HepG2 (cell line): ENCODE measurements at regions not wholly inside any gene's neighbourhood (a gene's known extent, or its start where the extent isn't known, plus 50 kb on each side); places are given as distances from the start of the nearest gene placed in this dataset.

Experiments
- CBX1 ChIP-seq: IDR thresholded peaks from one replicate; pipeline ENCODE4 v1.6.1; 2016; ENCODE audit warnings: antibody characterized with exemption, low read depth
- GTF3A ChIP-seq: sonication (generic); formaldehyde crosslinking; conservative IDR thresholded peaks from 2 replicates; pipeline ENCODE4 v1.4.0; 2020; ENCODE audit warnings: mild to moderate bottlenecking, missing genetic modification reagents
- HOXA5 ChIP-seq: sonication (generic); formaldehyde crosslinking; IDR thresholded peaks from 2 replicates; pipeline ENCODE4 v1.4.0; 2020; ENCODE audit warnings: missing genetic modification reagents
- JDP2 ChIP-seq: sonication (generic); formaldehyde crosslinking; IDR thresholded peaks from 2 replicates; pipeline ENCODE4 v1.8.1; 2022; ENCODE audit warnings: missing genetic modification reagents, borderline replicate concordance
- KLF9 ChIP-seq: IDR thresholded peaks from 2 replicates; pipeline ENCODE4 v1.6.1; 2016; ENCODE audit warnings: low read depth
- MED8 ChIP-seq: sonication (generic); formaldehyde crosslinking; IDR thresholded peaks from 2 replicates; pipeline ENCODE4 v1.8.1; 2023; ENCODE audit warnings: mild to moderate bottlenecking, missing genetic modification reagents; ENCODE audit not compliant: insufficient replicate concordance
- MTF2 ChIP-seq: sonication (generic); formaldehyde crosslinking; IDR thresholded peaks from 2 replicates; pipeline ENCODE4 v1.5.0; 2020; ENCODE audit warnings: missing genetic modification reagents, borderline replicate concordance
- NFYC ChIP-seq: IDR thresholded peaks from 2 replicates; pipeline ENCODE4 v1.6.1; 2016; ENCODE audit warnings: missing genetic modification reagents, missing compliant biosample characterization
- POGZ ChIP-seq: sonication (generic); formaldehyde crosslinking; IDR thresholded peaks from 2 replicates; pipeline ENCODE4 v1.4.0; 2020; ENCODE audit warnings: mild to moderate bottlenecking, missing genetic modification reagents
- RBM22 ChIP-seq: fragments of 200-400 bp; formaldehyde crosslinking; optimal IDR thresholded peaks from 2 replicates; pipeline ENCODE3; 2017; ENCODE audit warnings: mild to moderate bottlenecking, low read length, moderate library complexity
- RCOR2 ChIP-seq: IDR thresholded peaks from 2 replicates; pipeline ENCODE4 v1.6.1; 2016; ENCODE audit warnings: missing biosample characterization, missing genetic modification reagents
- REPIN1 ChIP-seq: sonication (generic); formaldehyde crosslinking; IDR thresholded peaks from 2 replicates; pipeline ENCODE4 v1.8.0; 2022; ENCODE audit warnings: missing genetic modification reagents, low read depth, mild to moderate bottlenecking, borderline replicate concordance
- REXO4 ChIP-seq: sonication (generic); formaldehyde crosslinking; IDR thresholded peaks from 2 replicates; pipeline ENCODE4 v1.8.0; 2022; ENCODE audit warnings: missing genetic modification reagents, mild to moderate bottlenecking, borderline replicate concordance
- SMAD3 ChIP-seq: sonication (generic); formaldehyde crosslinking; IDR thresholded peaks from 2 replicates; pipeline ENCODE4 v1.4.0; 2020; ENCODE audit warnings: missing genetic modification reagents
- ZNF10 ChIP-seq: sonication (generic); formaldehyde crosslinking; IDR thresholded peaks from 2 replicates; pipeline ENCODE4 v1.4.0; 2020; ENCODE audit warnings: mild to moderate bottlenecking, low read depth, missing genetic modification reagents, borderline replicate concordance
- ZNF234 ChIP-seq: sonication (generic); formaldehyde crosslinking; conservative IDR thresholded peaks from 2 replicates; pipeline ENCODE4 v1.5.1; 2020; ENCODE audit warnings: mild to moderate bottlenecking, missing genetic modification reagents
- ZNF354B ChIP-seq: sonication (generic); formaldehyde crosslinking; IDR thresholded peaks from 2 replicates; pipeline ENCODE4 v1.8.0; 2022; ENCODE audit warnings: mild to moderate bottlenecking, missing genetic modification reagents
- ZNF598 ChIP-seq: sonication (generic); formaldehyde crosslinking; IDR thresholded peaks from 2 replicates; pipeline ENCODE4 v1.5.1; 2020; ENCODE audit warnings: mild to moderate bottlenecking, missing genetic modification reagents, borderline replicate concordance
- ZNF713 ChIP-seq: sonication (generic); formaldehyde crosslinking; IDR thresholded peaks from 2 replicates; pipeline ENCODE4 v1.4.0; 2020; ENCODE audit warnings: mild to moderate bottlenecking, missing genetic modification reagents
- ZZZ3 ChIP-seq: sonication (generic); formaldehyde crosslinking; IDR thresholded peaks from 2 replicates; pipeline ENCODE4 v1.4.0; 2020; ENCODE audit warnings: missing genetic modification reagents, mild to moderate bottlenecking, borderline replicate concordance
- TF ChIP-seq, protein P1 (sequence below): sonication (generic); formaldehyde crosslinking; IDR thresholded peaks from 2 replicates; pipeline ENCODE4 v1.9.0; 2021; ENCODE audit warnings: missing genetic modification reagents, mild to moderate bottlenecking, borderline replicate concordance
- TF ChIP-seq, protein P2 (sequence below): sonication (generic); IDR thresholded peaks from 2 replicates; pipeline ENCODE4 v1.6.1; 2016; ENCODE audit warnings: low read depth, borderline replicate concordance
- TF ChIP-seq, protein P3 (sequence below), 2 experiments: sonication (generic) in 1 of 2; formaldehyde crosslinking in 1 of 2; IDR thresholded peaks; 2 replicates each; pipeline versions ENCODE4 v1.4.0 to v1.6.1; 2018 to 2020; ENCODE audit warnings: missing genetic modification reagents in 2 of 2, borderline replicate concordance in 1 of 2, low read depth in 1 of 2, mild to moderate bottlenecking in 1 of 2, missing biosample characterization in 1 of 2
- TF ChIP-seq, protein P4 (sequence below): sonication (generic); formaldehyde crosslinking; IDR thresholded peaks from 2 replicates; pipeline ENCODE4 v1.8.1; 2023; ENCODE audit warnings: missing genetic modification reagents, mild to moderate bottlenecking, borderline replicate concordance

DNA sequence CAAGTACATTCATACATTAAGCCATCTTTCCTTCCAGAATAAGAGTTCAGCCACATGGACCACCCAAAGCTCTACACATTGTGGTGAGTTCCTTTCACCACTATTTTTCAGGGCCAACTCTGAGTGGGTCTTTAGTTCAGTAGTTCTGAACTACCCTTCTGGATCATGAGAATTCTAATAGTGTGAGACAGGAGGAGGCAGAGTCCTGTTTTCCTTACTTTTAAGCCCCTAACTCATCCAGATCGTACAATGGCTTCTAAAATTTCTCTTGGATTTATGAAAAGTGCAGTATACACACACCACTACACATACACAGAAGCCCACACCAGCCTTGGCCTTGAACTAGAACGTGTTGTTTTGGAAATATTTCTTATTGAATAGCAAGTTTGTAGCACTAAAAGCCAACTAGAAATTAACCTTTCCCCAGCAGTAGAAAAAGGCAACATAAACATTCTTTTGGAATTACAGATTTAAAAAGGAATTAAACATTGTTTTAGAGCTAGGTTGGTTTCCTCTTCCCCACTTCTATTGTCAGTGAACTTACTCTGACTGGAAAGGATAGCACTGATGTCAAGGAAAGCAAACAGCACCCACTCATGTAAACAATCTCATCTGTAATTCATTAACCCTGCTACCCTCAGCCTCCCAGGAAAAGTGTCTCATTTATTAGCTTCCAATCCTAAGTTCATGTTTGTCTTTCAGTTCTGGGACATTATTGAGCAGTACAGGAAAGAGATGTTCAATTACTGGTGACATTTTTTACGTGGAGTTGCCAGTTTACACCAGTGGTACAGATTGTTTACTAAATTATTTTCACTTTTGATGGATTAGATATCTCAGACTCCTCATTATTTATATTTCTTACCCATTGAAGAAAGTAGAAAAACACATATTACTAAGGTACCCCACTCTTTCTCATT is 95.7 kb upstream of the AGTR1 start (continued):
- peak; percentile 51; the same call in 1 of the 2 replicates for TF ChIP-seq POGZ
- no peak for TF ChIP-seq ZNF354B (CRISPR knock-in tag)
- 0 out of 2 replicates have a peak, but pooled peaks have one; percentile 59 for TF ChIP-seq SMAD3 (CRISPR knock-in tag)
- TF ChIP-seq, protein P1, sequence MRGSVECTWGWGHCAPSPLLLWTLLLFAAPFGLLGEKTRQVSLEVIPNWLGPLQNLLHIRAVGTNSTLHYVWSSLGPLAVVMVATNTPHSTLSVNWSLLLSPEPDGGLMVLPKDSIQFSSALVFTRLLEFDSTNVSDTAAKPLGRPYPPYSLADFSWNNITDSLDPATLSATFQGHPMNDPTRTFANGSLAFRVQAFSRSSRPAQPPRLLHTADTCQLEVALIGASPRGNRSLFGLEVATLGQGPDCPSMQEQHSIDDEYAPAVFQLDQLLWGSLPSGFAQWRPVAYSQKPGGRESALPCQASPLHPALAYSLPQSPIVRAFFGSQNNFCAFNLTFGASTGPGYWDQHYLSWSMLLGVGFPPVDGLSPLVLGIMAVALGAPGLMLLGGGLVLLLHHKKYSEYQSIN (CRISPR knock-in tag): no peak
- TF ChIP-seq NFYC (CRISPR knock-in tag): 0 out of 2 replicates have a peak, but pooled peaks have one; percentile 12
- no peak for TF ChIP-seq REXO4 (CRISPR knock-in tag)
- TF ChIP-seq RBM22: no peak
- peak; percentile 74; the same call in 1 of the 2 replicates for TF ChIP-seq REPIN1 (CRISPR knock-in tag)
- no peak for TF ChIP-seq JDP2 (CRISPR knock-in tag)
- TF ChIP-seq, protein P2, sequence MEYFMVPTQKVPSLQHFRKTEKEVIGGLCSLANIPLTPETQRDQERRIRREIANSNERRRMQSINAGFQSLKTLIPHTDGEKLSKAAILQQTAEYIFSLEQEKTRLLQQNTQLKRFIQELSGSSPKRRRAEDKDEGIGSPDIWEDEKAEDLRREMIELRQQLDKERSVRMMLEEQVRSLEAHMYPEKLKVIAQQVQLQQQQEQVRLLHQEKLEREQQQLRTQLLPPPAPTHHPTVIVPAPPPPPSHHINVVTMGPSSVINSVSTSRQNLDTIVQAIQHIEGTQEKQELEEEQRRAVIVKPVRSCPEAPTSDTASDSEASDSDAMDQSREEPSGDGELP: peak; percentile 48; the same call in 1 of the 2 replicates
- TF ChIP-seq ZNF234 (CRISPR knock-in tag): no peak
- TF ChIP-seq, protein P3, sequence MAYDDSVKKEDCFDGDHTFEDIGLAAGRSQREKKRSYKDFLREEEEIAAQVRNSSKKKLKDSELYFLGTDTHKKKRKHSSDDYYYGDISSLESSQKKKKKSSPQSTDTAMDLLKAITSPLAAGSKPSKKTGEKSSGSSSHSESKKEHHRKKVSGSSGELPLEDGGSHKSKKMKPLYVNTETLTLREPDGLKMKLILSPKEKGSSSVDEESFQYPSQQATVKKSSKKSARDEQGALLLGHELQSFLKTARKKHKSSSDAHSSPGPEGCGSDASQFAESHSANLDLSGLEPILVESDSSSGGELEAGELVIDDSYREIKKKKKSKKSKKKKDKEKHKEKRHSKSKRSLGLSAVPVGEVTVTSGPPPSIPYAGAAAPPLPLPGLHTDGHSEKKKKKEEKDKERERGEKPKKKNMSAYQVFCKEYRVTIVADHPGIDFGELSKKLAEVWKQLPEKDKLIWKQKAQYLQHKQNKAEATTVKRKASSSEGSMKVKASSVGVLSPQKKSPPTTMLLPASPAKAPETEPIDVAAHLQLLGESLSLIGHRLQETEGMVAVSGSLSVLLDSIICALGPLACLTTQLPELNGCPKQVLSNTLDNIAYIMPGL (CRISPR knock-in tag; IDR thresholded peaks at IDR 0.05; ENCODE audit: borderline replicate concordance in 1 of 2, low read depth in 1 of 2): 0 out of 4 replicates have a peak, but pooled peaks of 1 of the 2 experiments have one; percentile 7
- TF ChIP-seq KLF9 (CRISPR knock-in tag): 0 out of 2 replicates have a peak, but pooled peaks have one; percentile 30
- TF ChIP-seq GTF3A: no peak
- no peak for TF ChIP-seq MTF2 (CRISPR knock-in tag)
- no peak for TF ChIP-seq ZNF598 (CRISPR knock-in tag)
- TF ChIP-seq MED8 (CRISPR knock-in tag): peak; percentile 57
- TF ChIP-seq HOXA5 (CRISPR knock-in tag): no peak
- peak; percentile 64 for TF ChIP-seq CBX1
- TF ChIP-seq, protein P4, sequence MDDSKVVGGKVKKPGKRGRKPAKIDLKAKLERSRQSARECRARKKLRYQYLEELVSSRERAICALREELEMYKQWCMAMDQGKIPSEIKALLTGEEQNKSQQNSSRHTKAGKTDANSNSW (CRISPR knock-in tag): no peak
- no peak for TF ChIP-seq ZZZ3 (CRISPR knock-in tag)
- TF ChIP-seq ZNF713 (CRISPR knock-in tag): no peak
- TF ChIP-seq RCOR2: 0 out of 2 replicates have a peak, but pooled peaks have one; percentile 74
- no peak for TF ChIP-seq ZNF10 (CRISPR knock-in tag)
